ENCODE measurements at regions not wholly inside any gene's neighbourhood (a gene's known extent, or its start where the extent isn't known, plus 50 kb on each side); places are given as distances from the start of the nearest gene placed in this dataset.

DNA sequence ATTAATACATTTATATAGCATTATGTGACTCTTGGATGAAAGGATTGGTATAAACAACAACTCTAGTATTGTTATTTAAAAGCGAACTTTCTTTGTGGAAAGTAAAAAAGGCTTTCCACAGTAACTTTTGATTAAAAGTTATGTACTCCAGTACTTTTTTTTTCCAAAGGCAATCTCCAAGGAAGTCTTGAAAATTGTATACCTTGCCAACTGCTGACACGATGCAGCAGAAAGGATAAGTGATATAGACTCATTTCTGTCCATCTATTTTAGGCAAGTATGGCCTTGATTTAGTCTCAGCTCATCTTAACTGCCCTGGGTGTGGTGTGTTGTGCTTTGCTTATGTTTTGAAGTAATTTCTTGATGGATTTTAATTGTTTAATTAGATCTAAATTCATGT lies 79.7 kb downstream of the OTOL1 start:
- in situ Hi-C loops (cut with MboI; ENCODE audit: low sequenced_read_pairs, unreplicated experiment) = no loop called here
- TF ChIP-seq CTCF (IDR thresholded peaks at IDR 0.05; ENCODE audit: borderline replicate concordance, control extremely low read depth, extremely low read depth, insufficient read depth, missing control alignments) = no peak
- DNase-seq (ENCODE audit: low spot score) = no peak

- in situ Hi-C loops (cut with MboI; ENCODE audit: low sequenced_read_pairs, unreplicated experiment) = no loop called here
- TF ChIP-seq CTCF (IDR thresholded peaks at IDR 0.05; ENCODE audit: borderline replicate concordance, control extremely low read depth, extremely low read depth, insufficient read depth, missing control alignments) = no peak
- DNase-seq (ENCODE audit: low spot score) = no peak
Measured at GRCh38 chr3:161576714-161577510, 80.3 kb downstream of the OTOL1 start.

DNA sequence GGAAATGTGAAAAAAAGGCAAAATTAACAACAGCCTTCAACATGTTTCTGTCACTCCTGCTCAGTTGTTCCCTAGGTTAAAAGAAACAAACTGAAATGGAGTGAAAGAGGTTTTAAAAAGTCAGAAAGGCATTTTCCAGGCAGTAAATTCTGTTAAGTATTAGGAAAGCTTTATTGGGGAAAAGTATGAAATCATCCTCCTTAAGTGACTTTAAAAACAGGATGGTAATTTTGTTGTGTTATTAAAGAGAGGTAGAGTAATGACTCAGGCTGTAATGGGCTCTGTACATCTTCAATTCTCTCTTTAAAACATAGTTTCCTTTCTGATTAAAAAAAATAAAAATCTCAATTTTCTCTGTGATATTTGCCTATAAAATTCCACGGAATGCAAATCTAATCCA lies 81.1 kb downstream of the OTOL1 start:
- no peak for TF ChIP-seq CTCF (IDR thresholded peaks at IDR 0.05; ENCODE audit: borderline replicate concordance, control extremely low read depth, extremely low read depth, insufficient read depth, missing control alignments)
- in situ Hi-C loops (cut with MboI; ENCODE audit: low sequenced_read_pairs, unreplicated experiment) = no loop called here
- DNase-seq (ENCODE audit: low spot score) = no peak

DNA sequence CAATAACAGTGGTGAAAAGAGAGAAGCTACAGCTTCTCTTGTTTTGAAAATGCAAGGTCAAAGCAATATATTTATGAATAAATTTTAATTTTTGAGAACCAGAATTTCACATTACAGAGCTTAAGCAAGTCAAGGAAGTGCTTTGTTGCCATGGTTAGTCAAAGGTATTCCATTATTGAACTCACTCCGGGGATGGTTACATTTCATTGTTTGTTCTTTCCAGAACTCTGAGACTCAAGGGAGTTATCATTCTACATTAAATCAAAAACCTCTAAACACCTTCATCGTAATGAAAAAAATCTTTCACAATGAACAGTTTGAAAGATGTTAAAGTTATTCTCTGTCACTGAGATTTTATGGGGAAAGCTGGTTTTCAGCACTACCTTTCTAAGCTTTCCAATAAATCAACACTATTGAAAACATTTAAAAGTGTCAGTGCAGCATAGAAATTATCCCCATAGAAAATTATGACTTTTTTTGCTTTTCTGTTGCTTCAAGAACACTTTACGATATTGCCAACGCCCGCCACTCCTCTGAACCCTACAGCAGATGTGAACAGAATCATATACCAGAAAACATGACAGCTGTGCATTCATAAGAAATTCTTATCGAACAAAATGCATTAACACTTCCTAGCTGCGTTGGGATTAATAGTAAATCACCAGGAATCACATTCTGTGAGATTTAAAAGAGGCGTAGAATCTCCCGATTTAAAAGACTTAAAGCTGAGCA lies 83.0 kb downstream of the OTOL1 start:
- in situ Hi-C loops (cut with MboI; ENCODE audit: low sequenced_read_pairs, unreplicated experiment) = no loop called here
- no peak for DNase-seq (ENCODE audit: low spot score)
- TF ChIP-seq CTCF (IDR thresholded peaks at IDR 0.05; ENCODE audit: borderline replicate concordance, control extremely low read depth, extremely low read depth, insufficient read depth, missing control alignments) = no peak

- no peak for DNase-seq (ENCODE audit: low spot score)
- in situ Hi-C loops (cut with MboI; ENCODE audit: low sequenced_read_pairs, unreplicated experiment) = no loop called here
Measured at GRCh38 chr3:161585922-161586321, 89.3 kb downstream of the OTOL1 start.

More at GRCh38 chr3:161585922-161586321, 89.3 kb downstream of the OTOL1 start:
- no peak for TF ChIP-seq CTCF (IDR thresholded peaks at IDR 0.05; ENCODE audit: borderline replicate concordance, control extremely low read depth, extremely low read depth, insufficient read depth, missing control alignments)

All from GM13976 (cell line).